DOHH2 (cell line): ENCODE measurements at regions not wholly inside any gene's neighbourhood (a gene's known extent, or its start where the extent isn't known, plus 50 kb on each side); places are given as distances from the start of the nearest gene placed in this dataset.

Source experiments
- H3F3A ChIP-seq: fragments of 200-600 bp; sonication (generic), shearing (Covaris generic); 2 replicates; pipeline ENCODE4 v1.6.0; 2016; ENCODE audit warnings: antibody characterized with exemption, mild to moderate bottlenecking; ENCODE audit not compliant: control insufficient read depth, insufficient read depth
- H3K27ac ChIP-seq: fragments of 200-600 bp; sonication (generic); 2 replicates; pipeline ENCODE4 v1.5.1; 2014; ENCODE audit warnings: low read depth, mild to moderate bottlenecking, low read length, moderate library complexity
- H3K27me3 ChIP-seq: fragments of 200-600 bp; sonication (generic); 2 replicates; pipeline ENCODE4 v1.6.1; 2014; ENCODE audit warnings: mild to moderate bottlenecking, low read length, mixed read lengths; ENCODE audit not compliant: control insufficient read depth
- H3K36me3 ChIP-seq: fragments of 200-600 bp; sonication (generic); 2 replicates; pipeline ENCODE4 v1.6.1; 2014; ENCODE audit warnings: mild to moderate bottlenecking, low read length, moderate library complexity, mixed read lengths; ENCODE audit not compliant: control insufficient read depth
- H3K4me1 ChIP-seq: fragments of 200-600 bp; sonication (generic); 2 replicates; pipeline ENCODE4 v1.6.1; 2014; ENCODE audit warnings: mild to moderate bottlenecking, low read length, mixed read lengths; ENCODE audit not compliant: control insufficient read depth
- H3K4me2 ChIP-seq: fragments of 200-600 bp; sonication (generic); 2 replicates; pipeline ENCODE4 v1.6.0; 2014; ENCODE audit warnings: mild to moderate bottlenecking, low read length, moderate library complexity
- H3K4me3 ChIP-seq: fragments of 200-600 bp; sonication (generic); 2 replicates; pipeline ENCODE4 v1.5.1; 2014; ENCODE audit warnings: mild to moderate bottlenecking, low read length, mixed read lengths
- H3K79me2 ChIP-seq: fragments of 200-600 bp; sonication (generic); 2 replicates; pipeline ENCODE4 v1.6.1; 2014; ENCODE audit warnings: mild to moderate bottlenecking, low read length, mixed read lengths; ENCODE audit not compliant: control insufficient read depth
- H3K9me2 ChIP-seq: fragments of 200-600 bp; sonication (generic); replicated peaks from 2 replicates; pipeline ENCODE4 v1.6.1; 2014; ENCODE audit warnings: mild to moderate bottlenecking, low read length, mixed read lengths; ENCODE audit not compliant: control insufficient read depth
- H3K9me3 ChIP-seq: fragments of 200-600 bp; sonication (generic); 2 replicates; pipeline ENCODE4 v1.6.1; 2014; ENCODE audit warnings: antibody characterized with exemption, low read length, mixed read lengths; ENCODE audit not compliant: control insufficient read depth, insufficient read depth
- H4K20me1 ChIP-seq: fragments of 200-600 bp; sonication (generic); 2 replicates; pipeline ENCODE4 v1.6.0; 2014; ENCODE audit warnings: low read depth, mild to moderate bottlenecking, antibody characterized with exemption, low read length, moderate library complexity; ENCODE audit not compliant: control insufficient read depth, insufficient read depth
- CTCF ChIP-seq: fragments of 200-600 bp; sonication (generic); IDR thresholded peaks from one replicate; pipeline ENCODE4 v1.5.1; 2014; ENCODE audit warnings: antibody characterized with exemption, mild to moderate bottlenecking, low read depth, low read length; ENCODE audit not compliant: poor library complexity, severe bottlenecking
- EZH2phosphoT487 ChIP-seq: fragments of 200-600 bp; sonication (generic); IDR thresholded peaks from 2 replicates; pipeline ENCODE4 v1.6.1; 2017; ENCODE audit warnings: borderline replicate concordance, mild to moderate bottlenecking, antibody characterized with exemption, low read length, moderate library complexity, mixed read lengths

- TF ChIP-seq EZH2phosphoT487 = no peak
- TF ChIP-seq CTCF = no peak
- Histone ChIP-seq H3F3A (no peaks in the 10 kb centered on the region), H3K9me2 (no peaks in the 10 kb centered on the region), H3K27ac (no peak overlapping the region), H3K4me1 (no peaks in the 10 kb centered on the region), H3K36me3 (no peaks in the 10 kb centered on the region), H3K27me3 (no peaks in the 10 kb centered on the region), H3K9me3 (no peaks in the 10 kb centered on the region), H4K20me1 (no peaks in the 10 kb centered on the region), H3K4me2 (no peak overlapping the region), H3K79me2 (no peaks in the 10 kb centered on the region), H3K4me3 (no peak overlapping the region)
Observed at GRCh38 chr10:44313761-44314165, 71.1 kb downstream of the CXCL12 start.

GRCh38 chr10:44312401-44312800 lies 72.5 kb downstream of the CXCL12 start:
- H3K27me3 ChIP-seq = no peaks in the 10 kb centered on the region
- no peak overlapping the region for H3K4me3 ChIP-seq
- no peaks in the 10 kb centered on the region for H3K9me2 ChIP-seq
- H3K4me2 ChIP-seq = no peak overlapping the region
- H3F3A ChIP-seq = no peaks in the 10 kb centered on the region
- no peaks in the 10 kb centered on the region for H4K20me1 ChIP-seq
- no peaks in the 10 kb centered on the region for H3K4me1 ChIP-seq
- H3K79me2 ChIP-seq = no peaks in the 10 kb centered on the region
- no peaks in the 10 kb centered on the region for H3K36me3 ChIP-seq
- H3K9me3 ChIP-seq = no peaks in the 10 kb centered on the region
- H3K27ac ChIP-seq = no peak overlapping the region
- TF ChIP-seq CTCF (no peak), EZH2phosphoT487 (no peak)

GRCh38 chr10:44311563-44312051 lies 73.3 kb downstream of the CXCL12 start:
- Histone ChIP-seq H3K9me3 (no peaks in the 10 kb centered on the region), H3K4me2 (no peak overlapping the region), H3K79me2 (no peaks in the 10 kb centered on the region), H3K4me1 (no peaks in the 10 kb centered on the region), H4K20me1 (no peaks in the 10 kb centered on the region), H3F3A (no peaks in the 10 kb centered on the region), H3K27me3 (no peaks in the 10 kb centered on the region), H3K27ac (no peak overlapping the region), H3K9me2 (no peaks in the 10 kb centered on the region), H3K4me3 (no peak overlapping the region), H3K36me3 (no peaks in the 10 kb centered on the region)
- no peak for TF ChIP-seq EZH2phosphoT487
- no peak for TF ChIP-seq CTCF
